Ishikawa (cell line): ENCODE measurements at regions not wholly inside any gene's neighbourhood (a gene's known extent, or its start where the extent isn't known, plus 50 kb on each side); places are given as distances from the start of the nearest gene placed in this dataset.

Experiments used
- CEBPB ChIP-seq: IDR thresholded peaks from 2 replicates; pipeline ENCODE4 v1.6.1; 2012
- CREB1 ChIP-seq: IDR thresholded peaks from 2 replicates; pipeline ENCODE4 v1.6.1; 2012; ENCODE audit warnings: low read depth
- EGR1 ChIP-seq: IDR thresholded peaks from 2 replicates; pipeline ENCODE4 v1.6.1; 2012
- EP300 ChIP-seq: IDR thresholded peaks from 2 replicates; pipeline ENCODE4 v1.6.1; 2012; ENCODE audit warnings: borderline replicate concordance
- FOXM1 ChIP-seq: IDR thresholded peaks from 2 replicates; pipeline ENCODE4 v1.6.1; 2012; ENCODE audit warnings: low read depth, borderline replicate concordance
- MAX ChIP-seq: IDR thresholded peaks from 2 replicates; pipeline ENCODE4 v1.6.1; 2012
- NFIC ChIP-seq: IDR thresholded peaks from 2 replicates; pipeline ENCODE4 v1.6.1; 2012
- RAD21 ChIP-seq: IDR thresholded peaks from 2 replicates; pipeline ENCODE4 v1.6.1; 2012; ENCODE audit warnings: low read depth
- REST ChIP-seq: IDR thresholded peaks from 2 replicates; pipeline ENCODE4 v1.6.1; 2012; ENCODE audit warnings: low read depth, mild to moderate bottlenecking
- TAF1 ChIP-seq: IDR thresholded peaks from 2 replicates; pipeline ENCODE4 v1.6.1; 2012; ENCODE audit warnings: low read depth, mild to moderate bottlenecking
- TCF12 ChIP-seq: IDR thresholded peaks from 2 replicates; pipeline ENCODE4 v1.6.1; 2012; ENCODE audit warnings: low read depth
- TEAD4 ChIP-seq: IDR thresholded peaks from 2 replicates; pipeline ENCODE4 v1.6.1; 2012
- USF1 ChIP-seq: IDR thresholded peaks from 2 replicates; pipeline ENCODE4 v1.6.1; 2012
- YY1 ChIP-seq: IDR thresholded peaks from 2 replicates; pipeline ENCODE4 v1.6.1; 2012; ENCODE audit warnings: low read depth
- ZBTB7A ChIP-seq: IDR thresholded peaks from 2 replicates; pipeline ENCODE4 v1.6.1; 2012; ENCODE audit warnings: low read depth

DNA sequence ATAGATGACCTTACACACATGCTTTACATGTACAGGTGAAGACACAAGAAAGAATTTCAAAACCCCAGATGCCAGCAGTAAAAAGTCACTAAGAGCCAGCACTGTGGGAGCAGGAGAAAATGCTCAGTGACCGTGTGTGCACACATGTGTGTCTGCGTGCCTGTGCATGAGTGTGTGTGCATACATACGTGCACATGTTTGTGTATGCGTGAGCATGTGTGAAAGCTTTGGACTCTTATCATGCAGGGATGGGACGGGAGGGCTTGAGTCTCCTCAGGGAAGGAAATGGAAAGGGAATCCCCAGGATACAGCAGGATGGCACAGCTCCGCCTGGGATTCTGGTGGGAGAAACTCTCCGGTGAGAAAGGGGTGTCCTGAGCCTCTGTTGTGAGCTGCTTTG, 121.5 kb upstream of the B3GAT1 start:
- TF ChIP-seq EP300 (no peak), CEBPB (no peak), REST (no peak), EGR1 (no peak), TCF12 (no peak), RAD21 (no peak), USF1 (no peak), YY1 (no peak), ZBTB7A (no peak), MAX (no peak), FOXM1 (no peak), NFIC (no peak), TEAD4 (no peak), TAF1 (no peak), CREB1 (no peak)

DNA sequence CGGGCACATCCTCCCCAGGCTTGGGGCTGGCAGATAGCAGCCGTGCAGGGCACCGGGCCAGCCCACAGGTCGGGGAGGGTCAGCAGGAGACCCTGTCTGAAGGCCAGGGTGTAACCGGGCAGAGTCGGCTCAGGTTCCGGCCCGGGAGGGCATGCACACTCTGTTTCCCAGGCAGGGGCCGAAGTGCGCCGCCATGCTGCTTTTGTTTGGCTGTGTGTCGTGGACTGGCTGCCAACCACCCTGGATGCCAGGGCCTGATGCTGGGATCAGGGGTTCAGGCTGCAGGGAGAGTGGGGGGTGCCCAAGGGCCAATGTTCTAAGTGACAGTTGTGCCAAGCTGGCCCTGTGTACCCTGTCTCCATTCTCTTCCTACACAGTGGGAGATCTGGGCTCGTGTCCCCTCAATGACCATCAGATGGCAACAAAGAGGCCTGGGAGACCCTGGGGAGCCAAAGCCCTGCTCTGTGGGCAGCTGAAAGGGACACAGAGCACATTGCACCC, 120.9 kb upstream of the B3GAT1 start:
- TF ChIP-seq FOXM1 (no peak), REST (no peak)

GRCh38 chr11:134532131-134532920, 120.3 kb upstream of the B3GAT1 start:
- TF ChIP-seq REST = no peak

DNA sequence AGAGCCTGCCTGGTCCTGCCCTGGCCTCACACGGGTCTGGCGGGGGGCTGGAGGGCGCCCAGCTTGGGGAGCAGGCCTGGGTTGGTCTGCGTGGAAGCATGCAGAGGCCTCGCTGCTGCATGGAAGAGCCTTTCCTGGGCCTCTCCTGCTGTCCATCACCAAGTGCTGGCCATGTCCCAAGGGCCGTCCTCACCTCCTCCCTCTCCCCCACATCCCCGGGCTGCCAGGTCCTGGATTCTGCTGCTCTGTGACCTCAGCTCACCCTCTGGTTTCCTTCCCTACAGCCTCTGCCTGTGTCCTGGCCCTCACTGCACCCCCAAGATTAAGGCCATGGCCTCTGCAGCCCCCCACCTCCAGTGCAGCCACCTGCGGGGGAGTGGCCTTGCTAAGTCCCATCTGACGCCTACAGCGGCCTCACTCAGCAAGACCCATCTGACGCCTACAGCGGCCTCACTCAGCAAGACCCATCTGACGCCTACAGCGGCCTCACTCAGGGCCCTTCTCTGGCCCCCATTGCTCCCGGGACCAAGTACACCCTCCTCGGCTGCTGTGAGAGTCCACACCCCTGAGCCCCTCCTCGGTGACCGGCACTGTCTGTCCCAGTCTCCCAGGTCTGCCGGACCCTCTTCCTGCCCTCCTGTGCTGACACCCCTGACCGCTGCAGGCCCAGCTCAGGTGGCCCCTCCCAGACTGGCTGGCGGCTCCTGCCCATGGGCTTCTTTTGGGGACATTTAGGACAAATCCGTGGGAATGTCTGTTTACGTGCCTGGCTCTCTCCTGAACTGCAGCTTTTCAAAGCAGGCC, 119.5 kb upstream of the B3GAT1 start:
- TF ChIP-seq RAD21 (no peak), CEBPB (no peak)

- TF ChIP-seq YY1 (no peak), FOXM1 (no peak), ZBTB7A (no peak), RAD21 (no peak), USF1 (no peak), NFIC (no peak), TAF1 (no peak), REST (no peak), EGR1 (no peak), MAX (no peak), CREB1 (no peak), TCF12 (no peak), EP300 (no peak), CEBPB (no peak), TEAD4 (no peak)
Measured at GRCh38 chr11:134530636-134531326, 118.7 kb upstream of the B3GAT1 start.
